HG03520 (cell line): ENCODE measurements at regions not wholly inside any gene's neighbourhood (a gene's known extent, or its start where the extent isn't known, plus 50 kb on each side); places are given as distances from the start of the nearest gene placed in this dataset.

Source experiments
- ATAC-seq: cut with Tn5 transposase; IDR thresholded peaks from one replicate; pipeline ENCODE4 v1.9.1; 2021; ENCODE audit warnings: mild to moderate bottlenecking, moderate library complexity; ENCODE audit not compliant: unreplicated experiment

DNA sequence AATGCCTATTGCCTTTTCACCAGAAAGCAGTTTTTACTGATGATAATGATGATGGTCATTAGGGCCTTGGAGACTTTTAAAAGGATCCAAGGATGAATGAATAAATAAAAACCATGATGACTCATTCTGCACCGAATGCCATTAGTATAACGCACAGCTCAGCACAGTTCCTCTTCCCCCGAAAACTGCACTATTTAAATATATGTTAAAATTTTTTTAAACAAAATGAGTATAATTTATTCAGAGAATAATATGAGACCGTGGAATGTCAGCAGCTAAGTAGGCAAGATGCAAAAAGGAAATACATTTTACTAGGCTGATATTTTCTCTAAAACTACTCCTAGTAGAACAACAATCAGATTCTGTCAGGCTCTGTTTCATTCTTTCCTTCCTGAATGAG, 83.4 kb upstream of the NANOGP8 start:
- ATAC-seq: no peak

- no peak for ATAC-seq
These were observed 82.6 kb upstream of the NANOGP8 start for GRCh38 chr15:35167675-35168074.

DNA sequence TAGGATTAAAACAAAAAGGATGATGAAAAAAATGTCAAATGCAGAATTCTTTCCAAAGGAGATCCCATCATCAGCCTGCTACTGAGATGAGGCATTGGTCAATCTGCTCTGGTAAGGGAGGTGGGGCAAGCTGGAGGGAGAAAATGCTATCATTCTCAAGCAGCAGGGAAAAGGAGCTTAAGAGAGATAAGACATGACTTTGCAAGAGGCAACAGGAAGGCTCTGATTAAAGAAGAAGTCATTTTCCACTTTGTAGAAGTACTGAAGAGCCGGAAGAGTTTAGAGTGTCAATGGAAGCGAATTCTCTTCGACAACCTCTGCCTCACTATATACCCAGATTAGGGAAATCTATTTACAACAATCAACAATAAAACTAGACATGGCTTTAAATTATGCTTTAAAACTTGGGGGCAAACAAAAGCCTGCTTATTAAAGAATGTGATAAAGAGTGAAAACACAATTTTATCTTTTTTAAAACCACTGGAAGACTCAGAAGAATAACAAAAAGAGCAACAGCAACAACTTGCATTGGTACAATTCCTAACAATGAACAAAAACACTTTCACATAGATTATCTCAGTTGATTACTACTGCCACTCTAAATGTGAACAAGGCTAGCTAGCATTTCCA, 81.8 kb upstream of the NANOGP8 start:
- ATAC-seq: no peak

GRCh38 chr15:35161694-35162093, 76.6 kb upstream of the NANOGP8 start:
- ATAC-seq: no peak

- ATAC-seq: no peak
These were observed 74.1 kb upstream of the NANOGP8 start for GRCh38 chr15:35159170-35159569.

DNA sequence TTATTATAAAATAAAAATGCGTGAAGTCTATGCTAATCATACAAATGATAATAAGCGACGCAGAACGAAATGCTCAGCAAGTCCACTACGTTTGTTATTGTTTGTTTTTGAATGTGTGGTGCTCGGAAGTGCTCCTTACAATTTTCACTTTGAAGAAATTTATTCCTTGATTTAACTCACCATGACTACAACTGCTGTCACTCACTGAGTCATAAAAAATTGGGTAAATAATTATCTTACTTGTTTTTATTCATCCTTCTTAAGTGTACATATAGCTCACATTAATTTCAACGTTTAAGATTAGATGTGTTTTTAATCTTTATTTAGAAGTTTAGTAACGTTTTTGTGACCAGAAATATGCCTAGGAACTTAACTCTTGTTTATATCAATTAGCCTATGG, 66.7 kb upstream of the NANOGP8 start:
- ATAC-seq: no peak

GRCh38 chr15:35151381-35151780, 66.3 kb upstream of the NANOGP8 start:
- ATAC-seq: no peak

GRCh38 chr15:35150361-35150760, 65.3 kb upstream of the NANOGP8 start:
- no peak for ATAC-seq

DNA sequence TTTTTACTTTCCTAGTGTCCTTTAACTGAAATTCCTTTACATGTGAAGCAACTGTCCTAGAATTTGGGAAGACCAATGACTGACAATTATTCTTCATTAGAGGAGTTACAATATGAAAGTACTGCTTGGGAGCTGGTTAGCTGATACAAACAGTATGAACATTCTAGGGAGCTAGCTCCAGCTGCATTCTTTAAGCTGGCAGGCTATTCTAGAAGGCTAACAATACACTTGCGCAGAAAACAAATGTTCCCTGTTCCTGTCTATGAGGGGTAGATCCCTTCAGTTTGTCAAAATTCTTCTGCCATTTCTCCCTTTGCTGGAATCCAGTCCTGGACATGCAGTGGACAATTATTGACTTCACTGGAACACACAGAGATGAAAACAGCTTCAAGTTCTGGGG, 60.2 kb upstream of the NANOGP8 start:
- ATAC-seq: no peak

GRCh38 chr15:35142578-35142977, 57.5 kb upstream of the NANOGP8 start:
- no peak for ATAC-seq

GRCh38 chr15:35141743-35142471, 56.8 kb upstream of the NANOGP8 start:
- no peak for ATAC-seq

- ATAC-seq: no peak
These were observed 54.7 kb upstream of the NANOGP8 start for GRCh38 chr15:35139822-35140221.

DNA sequence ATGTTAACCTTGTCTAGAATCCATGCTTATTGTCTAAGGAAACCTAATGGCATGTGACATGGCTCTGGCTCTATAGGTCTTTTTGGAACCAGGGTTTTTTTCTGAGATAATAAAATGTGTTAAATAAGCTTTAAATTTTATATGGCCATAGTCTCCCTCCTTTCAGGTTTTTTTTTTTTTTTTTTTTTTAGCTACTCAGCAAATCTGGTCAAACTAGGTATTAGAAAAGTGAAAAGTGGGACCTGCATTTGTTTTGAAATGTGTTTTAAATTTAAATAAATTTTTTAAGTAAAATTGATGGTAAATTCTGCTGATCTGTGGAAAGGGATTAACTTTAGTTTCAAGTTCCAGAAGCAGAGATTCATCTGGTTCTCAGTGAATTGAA, 52.1 kb upstream of the NANOGP8 start:
- no peak for ATAC-seq

DNA sequence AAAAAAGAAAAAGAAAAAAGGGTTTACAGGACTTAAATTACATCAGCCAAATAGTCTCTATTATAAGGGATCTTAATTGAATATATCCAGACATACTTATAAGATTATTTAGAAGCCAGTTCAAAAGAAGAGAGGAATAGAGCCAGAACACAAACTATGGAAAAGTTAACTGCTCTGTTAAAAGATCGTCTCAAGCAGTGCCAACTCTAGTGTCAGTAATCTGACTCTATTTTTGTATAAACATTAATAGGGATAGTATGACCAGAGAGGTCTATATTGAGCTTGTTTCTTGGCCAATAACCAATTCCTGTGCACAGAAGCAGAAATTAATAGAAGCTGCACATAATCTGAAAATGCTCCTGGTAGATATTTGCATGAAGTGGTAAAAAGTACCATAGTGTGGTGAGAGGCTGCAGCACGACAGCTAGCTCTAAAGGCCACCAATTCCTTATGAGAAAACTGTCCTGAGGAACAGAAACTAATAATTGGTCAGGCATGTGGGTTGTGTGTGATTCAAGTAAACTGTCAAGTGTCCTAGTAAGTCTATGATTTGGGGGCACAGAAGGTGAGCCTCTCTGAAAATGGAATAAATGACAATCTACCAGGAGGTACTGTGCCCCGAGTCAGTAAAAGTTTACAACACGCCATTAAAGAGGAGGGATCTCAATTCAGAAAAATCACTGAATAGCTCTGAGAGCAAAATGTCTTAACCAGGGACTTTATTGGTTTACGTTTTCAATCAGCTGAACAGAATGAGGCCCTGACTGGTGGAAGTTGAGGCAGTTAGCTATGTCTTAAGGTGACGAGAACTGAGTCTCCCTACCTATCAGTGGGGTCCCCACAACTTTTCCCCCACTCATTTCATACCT, 51.5 kb upstream of the NANOGP8 start:
- peak; percentile 97 for ATAC-seq
